OCI-LY3 (cell line): ENCODE measurements at regions not wholly inside any gene's neighbourhood (a gene's known extent, or its start where the extent isn't known, plus 50 kb on each side); places are given as distances from the start of the nearest gene placed in this dataset.

Source experiments
- EZH2phosphoT487 ChIP-seq: fragments of 200-600 bp; shearing (Covaris generic); IDR thresholded peaks from 2 replicates; pipeline ENCODE4 v1.6.1; 2018; ENCODE audit warnings: antibody characterized with exemption, mixed run types, low read depth
- TF ChIP-seq, protein P1 (sequence below): fragments of 200-600, 300-600 bp; sonication (generic); IDR thresholded peaks from 2 replicates; pipeline ENCODE4 v1.5.1; 2014; ENCODE audit warnings: antibody characterized with exemption, low read length, low read depth

DNA sequence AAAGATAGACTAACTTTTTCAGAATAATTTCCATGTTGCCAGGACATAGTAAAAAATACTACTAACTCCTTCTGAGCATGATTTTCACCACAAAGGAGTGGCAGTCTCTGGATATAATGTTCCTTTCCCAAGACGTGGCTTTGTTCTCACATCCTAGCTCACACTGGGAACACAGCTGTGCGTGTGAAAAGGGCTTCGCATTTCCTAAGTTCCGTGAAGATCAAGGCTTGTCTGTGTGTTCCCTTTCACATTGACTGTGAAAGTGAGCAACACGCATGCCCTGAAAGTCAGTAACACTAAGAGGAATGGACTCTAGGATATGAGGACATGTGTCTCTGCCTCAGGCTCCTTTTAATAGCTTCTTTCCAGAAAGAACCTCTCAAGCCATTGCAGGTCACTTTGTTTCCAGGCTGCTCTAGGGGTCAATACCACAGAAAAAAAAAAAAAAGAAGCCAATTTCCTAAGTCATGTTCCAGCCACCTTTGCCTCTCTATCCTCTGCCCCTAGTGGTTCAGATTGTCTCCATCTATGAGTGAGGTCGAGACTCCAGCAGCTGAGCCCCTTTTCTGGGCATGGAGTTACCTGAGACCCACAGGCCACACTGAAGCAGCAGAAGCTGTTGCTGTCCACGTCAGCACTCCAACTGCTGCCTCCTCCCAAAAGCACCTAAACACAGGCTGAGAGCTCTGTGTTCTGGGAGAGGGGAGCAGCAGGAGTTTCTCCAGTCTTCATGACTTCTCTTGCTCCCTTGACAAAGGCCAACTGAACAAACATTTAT is 355.9 kb downstream of the RSL24D1 start:
- TF ChIP-seq, protein P1, sequence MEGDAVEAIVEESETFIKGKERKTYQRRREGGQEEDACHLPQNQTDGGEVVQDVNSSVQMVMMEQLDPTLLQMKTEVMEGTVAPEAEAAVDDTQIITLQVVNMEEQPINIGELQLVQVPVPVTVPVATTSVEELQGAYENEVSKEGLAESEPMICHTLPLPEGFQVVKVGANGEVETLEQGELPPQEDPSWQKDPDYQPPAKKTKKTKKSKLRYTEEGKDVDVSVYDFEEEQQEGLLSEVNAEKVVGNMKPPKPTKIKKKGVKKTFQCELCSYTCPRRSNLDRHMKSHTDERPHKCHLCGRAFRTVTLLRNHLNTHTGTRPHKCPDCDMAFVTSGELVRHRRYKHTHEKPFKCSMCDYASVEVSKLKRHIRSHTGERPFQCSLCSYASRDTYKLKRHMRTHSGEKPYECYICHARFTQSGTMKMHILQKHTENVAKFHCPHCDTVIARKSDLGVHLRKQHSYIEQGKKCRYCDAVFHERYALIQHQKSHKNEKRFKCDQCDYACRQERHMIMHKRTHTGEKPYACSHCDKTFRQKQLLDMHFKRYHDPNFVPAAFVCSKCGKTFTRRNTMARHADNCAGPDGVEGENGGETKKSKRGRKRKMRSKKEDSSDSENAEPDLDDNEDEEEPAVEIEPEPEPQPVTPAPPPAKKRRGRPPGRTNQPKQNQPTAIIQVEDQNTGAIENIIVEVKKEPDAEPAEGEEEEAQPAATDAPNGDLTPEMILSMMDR: no peak
- no peak for TF ChIP-seq EZH2phosphoT487
